Psoas muscle (tissue), 7 donors: ENCODE measurements at regions not wholly inside any gene's neighbourhood (a gene's known extent, or its start where the extent isn't known, plus 50 kb on each side); places are given as distances from the start of the nearest gene placed in this dataset.

Experiments used
- ATAC-seq, 4 donors: fragments of 200-7000 bp; cut with Tn5 transposase; one replicate each; pipeline ENCODE4 v1.9.1; 2020; ENCODE audit warnings: moderate library complexity in 3 of 4, mild to moderate bottlenecking in 2 of 4
- DNase-seq, 2 donors: peaks; one replicate each; pipeline ENCODE4 v3.0.0-alpha.2; 2020
- H3K27ac ChIP-seq: fragments of 200-600 bp; one replicate; pipeline ENCODE4 v1.8.0; 2022
- H3K27me3 ChIP-seq, 3 donors: fragments of 200-600 bp in 1 of 3; one replicate each; pipeline versions ENCODE4 v1.6.1 to v1.8.0; 2013 to 2022; ENCODE audit warnings: low read length in 2 of 3, mild to moderate bottlenecking in 2 of 3, moderate library complexity in 1 of 3; ENCODE audit not compliant: insufficient read depth in 3 of 3
- H3K36me3 ChIP-seq, 2 donors: fragments of 200-600 bp in 1 of 2; one replicate each; pipeline versions ENCODE4 v1.6.1 to v1.8.0; 2013 to 2022; ENCODE audit warnings: low read depth in 1 of 2, mild to moderate bottlenecking in 1 of 2, moderate library complexity in 1 of 2; ENCODE audit not compliant: insufficient read depth in 1 of 2
- H3K4me1 ChIP-seq: fragments of 200-600 bp; one replicate; pipeline ENCODE4 v1.8.0; 2022
- H3K4me3 ChIP-seq: fragments of 200-600 bp; one replicate; pipeline ENCODE4 v1.8.0; 2022; ENCODE audit warnings: mild to moderate bottlenecking
- H3K9me3 ChIP-seq: fragments of 200-600 bp; one replicate; pipeline ENCODE4 v1.8.0; 2022
- CTCF ChIP-seq: fragments of 200-600 bp; IDR thresholded peaks from one replicate; pipeline ENCODE4 v1.8.0; 2022; ENCODE audit warnings: antibody characterized with exemption
- WGBS, 3 donors: extraction: QIAGEN DNeasy Blood & Tissue Kit; methylation state at CpG; one replicate each; pipeline versions ENCODE4 v1.1.6 to v1.1.7; 2013; 5-methylcytosine and 5-hydroxymethylcytosine counted together
- intact Hi-C, 2 donors: fragments of 100-400 bp; cut with DNase I; formaldehyde crosslinking; loops; one replicate each; pipeline versions ENCODE4 v1.11.0 to v1.14.2; 2022
- donor health status: healthy with polysubstance abuse.
- donor health status: DM: no; HTN: no; CAD: no; lungs with moderate emphysema.
- donor health status: Bipolar disorder and iron deficiency.
- donor health status: healthy.
- donor health status: DM: yes; HTN: yes; CAD: no.
- donor health status: DM: no; HTN: no; CAD: no.
- donor health status: DM: yes; HTN: yes; CAD: no.

GRCh38 chr6:74249658-74250057, 553.7 kb downstream of the CD109 start:
- H3K9me3 ChIP-seq, result no peaks in the 10 kb centered on the region
- DNase-seq (no peak), ATAC-seq (no peak)
- H3K36me3 ChIP-seq, result no peaks in the 10 kb centered on the region
- no peak overlapping the region for H3K4me3 ChIP-seq
- H3K27ac ChIP-seq, result no peak overlapping the region
- 51 to 64% (median 57%) methylated on average over 2 of the region's 2 CpGs for WGBS, 3 donors
- TF ChIP-seq CTCF, result no peak
- no peaks in the 10 kb centered on the region for H3K27me3 ChIP-seq
- intact Hi-C loops, result no loop called here
- no peaks in the 10 kb centered on the region for H3K4me1 ChIP-seq

- DNase-seq, result no peak
- H3K27ac ChIP-seq, result no peak overlapping the region
- no peak for ATAC-seq
- intact Hi-C loops, result no loop called here
- H3K9me3 ChIP-seq, result no peaks in the 10 kb centered on the region
- no peaks in the 10 kb centered on the region for H3K4me1 ChIP-seq
- no peak overlapping the region for H3K4me3 ChIP-seq
- no peaks in the 10 kb centered on the region for H3K36me3 ChIP-seq
- 66 to 74% (median 73%) methylated on average over 2 of the region's 2 CpGs for WGBS, 3 donors
- no peak for TF ChIP-seq CTCF
- no peaks in the 10 kb centered on the region for H3K27me3 ChIP-seq
Measured at GRCh38 chr6:74248966-74249365, 553.0 kb downstream of the CD109 start.

GRCh38 chr6:74222768-74223333, 526.8 kb downstream of the CD109 start:
- 73 to 76% (median 74%) methylated on average over 12 of the region's 12 CpGs for WGBS, 3 donors

GRCh38 chr6:74213995-74214394, 518.0 kb downstream of the CD109 start:
- no peaks in the 10 kb centered on the region for H3K4me1 ChIP-seq
- H3K9me3 ChIP-seq, result peaks cover 3% of the 10 kb centered on the region
- H3K27ac ChIP-seq, result no peak overlapping the region
- no peaks in the 10 kb centered on the region for H3K36me3 ChIP-seq
- TF ChIP-seq CTCF, result no peak
- intact Hi-C loops, result no loop called here
- 50 to 61% (median 55%) methylated on average over 2 of the region's 2 CpGs for WGBS, 3 donors
- H3K4me3 ChIP-seq, result no peak overlapping the region
- ATAC-seq (no peak), DNase-seq (no peak)
- no peaks in the 10 kb centered on the region for H3K27me3 ChIP-seq

More at GRCh38 chr6:74222768-74223333, 526.8 kb downstream of the CD109 start:
- intact Hi-C loops, result no loop called here
- TF ChIP-seq CTCF, result no peak
- no peak for DNase-seq
- peaks cover 3% of the 10 kb centered on the region for H3K9me3 ChIP-seq
- H3K36me3 ChIP-seq, result no peaks in the 10 kb centered on the region
- no peak overlapping the region for H3K4me3 ChIP-seq
- H3K27ac ChIP-seq, result no peak overlapping the region
- no peaks in the 10 kb centered on the region for H3K4me1 ChIP-seq
- no peak for ATAC-seq
- no peaks in the 10 kb centered on the region for H3K27me3 ChIP-seq

GRCh38 chr6:74208239-74208638, 512.2 kb downstream of the CD109 start:
- H3K36me3 ChIP-seq, result no peaks in the 10 kb centered on the region
- ATAC-seq, result no peak
- H3K4me3 ChIP-seq, result no peak overlapping the region
- H3K27ac ChIP-seq, result no peak overlapping the region
- H3K4me1 ChIP-seq, result no peaks in the 10 kb centered on the region
- H3K9me3 ChIP-seq, result peaks cover 9% of the 10 kb centered on the region
- intact Hi-C loops, result no loop called here
- no peaks in the 10 kb centered on the region for H3K27me3 ChIP-seq
- no peak for TF ChIP-seq CTCF
- no peak for DNase-seq
- 78 to 83% (median 78%) methylated on average over 2 of the region's 2 CpGs for WGBS, 3 donors
